ENCODE measurements at regions not wholly inside any gene's neighbourhood (a gene's known extent, or its start where the extent isn't known, plus 50 kb on each side); places are given as distances from the start of the nearest gene placed in this dataset.
"Not testable (repeated sequence)": the region's sequence is repeated elsewhere in the genome, so short reads cannot be mapped to it uniquely, and the experiment has no call there.

DNA sequence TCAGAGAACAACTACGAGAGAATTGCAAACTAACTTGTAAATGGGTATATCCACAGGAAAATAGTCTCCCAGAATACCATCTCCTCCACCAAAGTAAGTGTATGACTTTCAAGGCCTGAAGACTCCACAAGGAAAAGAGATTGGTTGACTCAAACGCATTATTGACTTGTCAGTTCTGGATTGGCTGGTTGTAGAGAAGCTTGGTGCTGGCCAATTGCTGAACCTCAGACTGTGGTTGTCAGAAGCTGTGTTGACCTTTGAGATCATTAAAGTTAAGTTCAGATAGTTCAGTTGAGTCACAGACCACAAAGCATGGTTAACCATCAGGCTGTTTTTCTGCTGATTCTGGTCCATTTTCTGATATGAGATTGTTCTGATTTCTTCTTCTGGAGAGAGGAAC is 388.3 kb downstream of the BMP2 start:
- intact Hi-C loops (cut with micrococcal nuclease): no loop called here

DNA sequence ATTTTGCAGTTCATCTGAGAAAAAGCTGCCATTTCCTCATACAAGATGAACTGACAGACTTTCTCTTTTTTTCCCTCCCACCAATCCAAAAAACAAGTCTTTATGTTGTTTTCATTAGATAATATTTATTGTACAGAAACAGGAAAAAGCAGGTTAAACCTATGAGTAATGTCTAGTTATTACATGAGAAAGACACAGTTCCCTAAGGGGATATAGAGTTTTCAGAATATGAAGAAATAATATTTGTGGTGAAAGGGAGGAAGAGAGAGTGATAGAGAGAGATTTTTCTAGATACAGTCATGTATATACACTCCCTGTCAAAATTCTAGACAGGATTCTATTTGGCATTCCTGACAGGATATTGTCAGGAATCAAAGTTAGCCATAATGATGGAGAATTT is 392.4 kb downstream of the BMP2 start:
- intact Hi-C loops (cut with micrococcal nuclease): no loop called here

DNA sequence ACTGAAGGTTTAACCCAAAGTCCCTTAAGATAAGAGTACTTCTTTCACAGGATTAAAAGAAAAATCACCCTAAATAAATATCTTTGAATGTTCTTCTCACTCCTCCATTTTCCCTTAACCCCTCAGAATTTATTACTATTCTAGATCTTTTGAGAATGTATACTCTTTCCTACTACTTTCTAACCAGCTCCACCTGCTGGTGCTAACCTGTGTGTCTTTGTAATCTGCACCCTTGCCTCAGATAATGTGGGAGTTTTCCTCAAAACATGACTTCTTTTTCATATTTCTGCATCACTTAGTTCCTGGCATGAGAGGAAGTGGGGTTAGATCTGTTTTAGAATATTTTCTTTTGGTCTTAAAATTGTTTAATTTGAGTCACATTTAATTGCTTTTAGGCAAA is 394.2 kb downstream of the BMP2 start:
- intact Hi-C loops (cut with micrococcal nuclease): no loop called here

DNA sequence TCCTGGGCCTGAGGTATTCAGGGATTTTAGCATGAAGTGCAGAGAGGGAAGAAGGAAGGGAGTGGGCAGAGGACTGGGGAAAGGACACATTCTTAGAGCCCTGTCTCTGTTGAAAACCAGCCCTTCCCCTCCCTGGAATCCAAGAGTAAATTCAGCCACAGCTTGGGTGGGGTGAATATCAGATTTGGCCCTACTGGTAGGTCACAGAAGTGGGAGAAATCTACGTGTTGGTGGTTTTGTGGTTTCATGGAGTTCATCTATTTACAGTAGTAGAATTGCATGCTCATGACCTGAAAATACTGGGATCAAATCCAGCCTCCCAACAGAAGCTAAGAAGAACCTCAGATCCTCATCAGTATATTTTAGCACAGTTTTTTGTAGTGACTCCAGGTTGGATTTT is 404.4 kb downstream of the BMP2 start:
- intact Hi-C loops (cut with micrococcal nuclease): no loop called here

DNA sequence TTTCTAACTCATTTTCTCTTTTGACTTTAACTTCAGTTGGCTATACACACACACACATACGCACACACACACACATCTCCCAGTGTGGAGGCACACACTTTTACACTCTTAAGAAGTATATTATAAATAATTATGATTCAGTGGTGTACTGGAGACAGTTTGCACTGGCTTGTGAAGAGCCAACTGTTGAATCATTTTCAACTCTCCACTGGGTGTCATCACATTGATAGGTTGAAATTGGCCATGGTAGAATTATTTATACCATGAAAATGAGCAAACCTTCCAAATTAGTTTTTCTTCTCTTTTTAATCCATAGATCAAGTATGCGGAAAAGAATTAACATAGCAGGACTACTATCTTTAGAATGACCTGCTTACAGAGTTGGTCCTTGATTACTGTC is 407.1 kb downstream of the BMP2 start:
- intact Hi-C loops (cut with micrococcal nuclease): no loop called here

DNA sequence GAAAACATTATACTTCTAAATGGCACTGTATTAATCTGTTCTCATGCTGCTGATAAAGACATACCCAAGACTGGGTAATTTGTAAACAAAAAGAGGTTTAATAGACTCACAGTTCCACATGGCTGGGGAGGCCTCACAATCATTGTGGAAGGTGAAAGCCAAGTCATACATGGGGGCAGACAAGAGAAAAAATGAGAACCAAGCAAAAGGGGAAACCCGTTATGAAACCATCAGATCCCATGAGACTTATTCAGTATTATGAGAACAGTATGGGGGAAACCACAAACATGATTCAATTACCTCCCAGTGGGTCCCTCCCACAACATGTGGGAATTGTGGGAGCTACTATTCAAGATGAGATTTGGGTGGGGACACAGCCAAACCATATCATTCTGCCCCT is 408.3 kb downstream of the BMP2 start:
- intact Hi-C loops (cut with micrococcal nuclease): not testable (repeated sequence)

DNA sequence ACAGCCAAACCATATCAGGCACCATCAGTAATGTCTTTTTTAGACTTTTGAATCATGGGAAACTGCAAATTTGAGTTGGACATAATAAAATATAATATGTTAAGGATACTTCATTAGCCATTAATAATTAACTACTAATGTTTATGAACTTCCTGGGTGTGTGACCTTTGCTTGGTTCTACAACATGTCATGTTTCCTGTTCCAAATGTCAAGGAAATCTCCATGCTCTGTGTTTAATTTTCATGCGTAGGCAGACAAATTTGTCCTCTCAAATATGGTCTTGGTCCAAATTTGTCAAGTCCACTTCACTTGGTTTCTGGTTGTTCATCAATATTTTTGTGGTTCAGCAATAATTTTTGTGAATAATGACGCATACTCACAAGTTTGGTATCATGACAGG is 410.5 kb downstream of the BMP2 start:
- intact Hi-C loops (cut with micrococcal nuclease): no loop called here

DNA sequence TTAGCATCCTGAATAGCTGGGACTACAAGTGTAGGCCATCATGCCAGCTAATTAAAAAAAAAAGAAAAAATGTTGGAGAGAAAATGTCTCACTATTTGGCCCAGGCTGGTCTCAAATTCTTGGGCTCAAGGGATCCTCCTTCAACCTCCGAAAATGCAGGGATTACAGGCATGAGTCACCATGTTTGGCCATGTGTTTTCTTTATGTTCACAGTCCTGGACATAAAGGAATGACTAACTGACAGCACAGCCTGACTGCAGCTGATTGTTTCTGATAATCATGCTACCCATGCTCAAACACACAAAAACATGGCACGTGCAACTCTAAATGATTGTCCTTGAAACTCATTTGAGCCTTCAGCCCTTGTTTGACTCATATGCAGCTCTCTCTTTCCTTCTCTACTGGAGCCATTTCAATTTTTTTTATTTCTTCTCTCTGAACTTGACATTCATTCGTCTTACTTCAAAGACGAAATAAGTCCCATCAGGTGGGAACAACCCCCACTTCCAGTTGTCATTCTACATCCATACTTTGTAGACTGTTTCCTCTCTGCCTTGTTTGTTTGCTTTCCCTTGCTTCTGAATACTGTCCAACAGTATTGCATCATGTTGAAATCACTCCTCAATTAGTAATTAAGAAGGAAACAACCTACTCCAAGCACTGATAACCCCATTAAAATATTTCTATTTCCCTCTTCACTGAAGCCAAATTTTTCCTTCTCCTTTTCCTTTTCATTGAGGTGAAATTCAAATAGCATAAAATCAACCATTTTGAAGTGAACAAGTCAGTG is 413.0 kb downstream of the BMP2 start:
- intact Hi-C loops (cut with micrococcal nuclease): no loop called here

DNA sequence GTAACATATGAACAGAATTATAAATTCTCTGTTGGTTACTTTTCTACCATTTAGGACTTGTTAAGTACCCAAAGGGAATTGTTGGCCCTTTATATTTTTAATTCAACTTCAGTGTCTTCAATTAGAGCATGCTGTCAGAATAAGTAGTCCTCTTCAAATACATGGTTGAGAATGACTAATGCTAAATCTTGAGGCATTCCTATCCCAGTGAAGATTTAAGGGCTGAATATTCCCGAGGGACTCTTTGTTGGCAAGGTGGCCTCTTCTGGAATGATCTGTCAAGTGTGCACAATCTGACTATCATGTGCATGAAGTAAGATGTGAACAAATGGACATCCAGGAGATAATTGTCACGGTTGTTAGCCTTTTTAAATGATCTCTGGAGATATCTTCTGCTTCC is 421.7 kb downstream of the BMP2 start:
- intact Hi-C loops (cut with micrococcal nuclease): no loop called here

DNA sequence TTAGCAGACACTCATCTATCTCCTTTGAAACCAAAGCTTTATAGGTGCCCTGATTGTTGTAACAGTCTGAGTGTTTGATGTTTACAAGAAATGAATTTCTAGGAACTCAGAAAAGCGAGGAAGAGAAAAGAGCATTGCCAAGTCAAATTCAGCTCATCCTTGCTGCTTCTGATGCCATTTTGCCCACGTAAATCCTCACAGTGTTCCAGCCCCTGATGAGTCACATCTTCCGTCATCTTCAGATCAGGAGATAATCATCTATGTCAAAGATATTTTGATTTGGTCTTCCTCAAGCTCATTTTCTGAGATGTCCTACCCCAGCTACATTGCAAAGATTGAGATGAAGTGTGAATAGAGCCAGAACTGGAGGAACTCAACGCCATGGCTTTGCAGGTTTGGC is 426.2 kb downstream of the BMP2 start:
- intact Hi-C loops (cut with micrococcal nuclease): no loop called here

DNA sequence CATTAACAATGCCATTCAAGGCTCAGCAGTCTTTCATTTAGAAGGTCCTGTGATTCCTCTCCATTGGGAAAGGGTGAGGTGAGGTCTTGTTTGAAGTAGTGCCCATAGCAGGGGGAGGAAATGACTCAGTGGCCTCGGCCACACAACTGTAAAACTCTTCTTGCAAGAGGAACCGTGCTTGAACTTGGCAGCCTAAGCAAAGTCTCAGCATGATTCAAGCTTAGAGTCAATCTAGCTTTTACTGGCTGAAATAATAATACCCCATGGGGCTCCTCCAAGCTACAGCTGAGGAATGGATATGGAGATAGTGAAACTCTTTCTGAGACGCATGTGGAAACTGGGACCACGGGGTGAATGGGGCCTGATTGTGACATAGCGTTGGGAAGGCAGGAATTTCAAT is 428.2 kb downstream of the BMP2 start:
- intact Hi-C loops (cut with micrococcal nuclease): no loop called here

DNA sequence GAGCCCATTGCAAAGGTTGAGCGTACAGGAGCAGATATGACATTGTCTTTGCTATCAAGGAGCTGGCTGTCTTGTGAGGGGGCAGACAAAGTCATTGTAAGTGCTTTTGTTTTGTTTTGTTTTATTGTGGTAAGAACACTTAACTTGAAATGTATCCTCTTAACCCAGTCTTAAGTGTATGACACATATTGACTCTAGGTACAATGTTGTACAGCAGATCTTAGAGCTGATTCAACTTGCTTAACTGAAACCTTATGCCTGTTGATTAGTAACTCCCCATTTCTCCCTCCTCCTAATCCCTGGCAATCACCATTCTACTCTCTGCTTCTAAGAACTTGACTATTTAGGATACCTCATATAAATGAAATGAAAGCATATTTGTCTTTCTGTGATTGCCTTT is 429.0 kb downstream of the BMP2 start:
- intact Hi-C loops (cut with micrococcal nuclease): no loop called here

DNA sequence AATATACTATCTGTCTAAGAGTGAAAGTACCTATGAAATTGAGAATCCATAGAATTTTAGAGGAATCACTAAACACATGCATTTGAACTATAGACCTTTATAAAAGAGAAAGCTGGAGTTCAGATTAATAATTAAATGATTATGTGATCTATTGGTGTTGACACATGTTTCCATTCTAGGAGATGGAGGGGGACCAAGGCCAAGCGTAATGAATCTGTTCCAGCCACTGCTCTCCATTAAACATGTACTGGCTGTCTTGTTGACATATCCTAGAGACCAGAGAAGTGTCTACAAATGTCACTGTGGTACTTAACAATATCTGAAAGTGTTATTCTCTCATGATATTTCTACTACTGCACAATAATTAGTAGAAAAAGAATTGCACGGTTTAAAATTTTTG is 432.4 kb downstream of the BMP2 start:
- intact Hi-C loops (cut with micrococcal nuclease): no loop called here

DNA sequence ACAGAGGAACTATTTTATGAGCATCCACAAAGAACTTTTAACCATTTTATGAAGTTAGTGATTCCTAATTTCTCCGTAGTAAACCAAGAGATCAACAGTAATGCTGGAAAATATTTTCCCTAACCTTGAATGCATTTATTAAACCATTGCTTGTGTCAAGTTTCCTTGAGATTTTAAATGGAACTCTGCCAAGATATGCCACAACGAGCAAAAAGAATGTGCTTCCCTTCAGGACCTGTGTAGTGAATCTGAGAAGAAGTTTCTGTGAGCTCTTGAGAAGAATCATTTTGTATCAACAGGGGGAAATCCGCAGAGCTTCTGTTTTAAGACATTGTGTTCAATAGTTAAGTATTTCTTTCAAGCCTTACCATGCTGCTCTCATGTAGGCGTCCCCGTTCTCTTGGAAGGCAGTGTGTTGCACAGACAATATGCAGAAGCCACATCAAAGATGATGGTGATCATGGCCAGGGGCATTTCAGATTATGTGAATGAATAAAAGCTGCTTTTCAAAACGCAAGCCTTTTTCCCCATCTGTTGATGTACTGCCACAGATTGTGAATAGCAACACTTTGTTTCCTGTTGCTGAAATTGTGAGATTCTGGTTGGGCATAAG is 439.8 kb downstream of the BMP2 start:
- intact Hi-C loops (cut with micrococcal nuclease): no loop called here

DNA sequence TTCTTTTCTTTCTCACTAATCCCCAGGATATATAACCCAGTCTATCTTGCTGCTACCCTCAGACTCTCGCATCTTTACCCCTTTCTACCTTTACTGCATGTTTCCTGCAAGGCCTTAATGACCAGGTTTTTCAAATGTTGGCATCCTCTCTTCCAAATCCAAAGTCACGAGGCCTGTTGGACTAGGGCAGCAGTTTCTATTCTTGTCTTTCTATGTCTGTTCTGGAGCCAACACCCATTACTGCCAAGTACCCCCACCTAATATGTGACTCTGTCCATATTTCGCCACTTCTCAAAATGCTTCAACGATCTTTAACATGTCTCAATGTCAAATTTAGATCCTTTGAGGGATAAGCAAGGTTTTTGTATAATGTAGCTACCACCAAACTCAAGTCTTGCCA is 443.4 kb downstream of the BMP2 start:
- intact Hi-C loops (cut with micrococcal nuclease): no loop called here

DNA sequence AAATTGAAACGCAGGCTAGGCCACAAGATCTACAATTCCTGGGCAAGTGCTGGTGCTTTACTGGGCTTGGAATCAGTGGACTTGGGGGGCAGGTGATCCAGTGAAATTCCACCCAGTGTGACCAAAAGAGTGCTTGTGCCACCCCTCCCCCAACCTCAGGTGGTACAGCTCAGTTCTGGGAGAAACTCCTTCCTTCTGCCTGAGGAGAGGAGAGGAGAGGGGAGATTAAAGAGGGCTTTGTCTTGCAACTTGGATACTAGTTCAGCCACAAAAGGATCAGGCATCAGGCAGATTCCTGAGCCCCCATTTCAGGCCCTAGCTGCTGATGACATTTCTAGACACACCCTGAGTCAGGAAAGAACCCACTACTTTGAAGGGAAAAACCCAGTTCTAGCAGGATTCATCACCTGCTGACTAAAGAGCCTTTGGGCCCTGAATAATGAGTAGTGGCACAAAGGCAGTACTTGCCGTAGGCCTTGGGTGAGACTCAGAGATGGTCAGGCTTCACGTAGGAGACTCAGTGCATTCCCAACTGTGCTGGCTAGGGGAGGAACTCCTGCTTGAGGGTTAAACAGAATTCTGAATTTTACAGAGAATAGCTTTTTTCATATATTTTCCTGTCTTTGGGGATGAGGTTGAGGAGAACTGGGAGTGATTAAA is 446.7 kb downstream of the BMP2 start:
- intact Hi-C loops (cut with micrococcal nuclease): no loop called here

DNA sequence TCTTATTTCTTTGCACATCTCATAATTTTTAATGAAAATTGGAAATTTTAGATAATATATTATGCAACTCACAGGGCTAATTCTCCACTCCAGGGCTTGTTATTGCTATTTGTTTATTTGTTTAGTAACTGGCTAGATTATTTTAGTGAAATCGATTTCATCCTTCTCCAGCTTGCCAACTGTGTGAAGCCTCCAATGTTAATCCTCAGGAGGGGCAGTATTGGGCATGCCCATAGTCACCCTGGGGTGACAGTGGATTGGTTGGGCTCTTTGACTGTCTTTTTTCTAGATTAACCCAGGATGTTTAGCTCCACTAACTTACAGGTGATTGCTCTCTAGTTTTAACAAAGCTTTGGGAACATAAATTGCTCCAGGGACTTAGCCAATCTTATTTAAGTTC is 450.1 kb downstream of the BMP2 start:
- intact Hi-C loops (cut with micrococcal nuclease): no loop called here

DNA sequence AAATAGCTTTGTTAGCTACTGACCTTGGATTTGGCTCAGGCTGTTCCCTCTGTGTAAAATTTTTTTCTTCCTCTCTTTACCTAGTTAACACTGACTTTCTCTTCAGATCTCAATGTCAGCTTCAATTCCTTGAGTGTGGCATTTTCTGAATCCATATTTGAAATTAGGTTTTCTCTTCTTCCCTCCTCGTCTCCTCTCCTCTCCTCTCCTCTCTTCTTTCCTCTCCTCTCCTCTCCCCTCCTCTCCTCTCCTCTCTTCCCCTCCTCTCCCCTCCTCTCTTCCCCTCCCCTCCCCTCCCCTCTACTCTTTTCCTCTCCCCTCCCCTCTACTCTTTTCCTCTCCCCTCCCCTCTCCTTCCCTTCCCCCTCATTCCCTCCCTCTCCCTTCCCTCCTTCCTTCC is 453.3 kb downstream of the BMP2 start:
- intact Hi-C loops (cut with micrococcal nuclease): no loop called here

DNA sequence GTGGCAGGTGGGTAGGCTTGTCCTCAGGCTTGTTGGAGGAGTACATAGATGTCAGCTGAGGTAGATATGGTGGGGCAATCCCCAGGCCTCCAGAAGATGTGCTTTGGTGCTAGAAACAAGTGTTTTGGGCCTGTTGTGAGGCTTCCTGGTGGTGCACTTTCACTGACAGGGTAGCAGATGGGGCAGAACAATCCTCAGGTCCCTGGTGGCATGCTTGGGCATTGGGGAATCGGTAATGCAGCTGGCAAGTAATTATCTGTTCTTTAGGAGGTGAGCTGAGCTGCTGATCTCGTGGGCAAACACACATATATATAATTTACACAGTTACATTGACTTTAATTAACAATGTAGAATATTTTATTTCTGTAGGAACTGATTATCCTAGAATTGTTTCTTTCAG is 458.7 kb downstream of the BMP2 start:
- intact Hi-C loops (cut with micrococcal nuclease): no loop called here

DNA sequence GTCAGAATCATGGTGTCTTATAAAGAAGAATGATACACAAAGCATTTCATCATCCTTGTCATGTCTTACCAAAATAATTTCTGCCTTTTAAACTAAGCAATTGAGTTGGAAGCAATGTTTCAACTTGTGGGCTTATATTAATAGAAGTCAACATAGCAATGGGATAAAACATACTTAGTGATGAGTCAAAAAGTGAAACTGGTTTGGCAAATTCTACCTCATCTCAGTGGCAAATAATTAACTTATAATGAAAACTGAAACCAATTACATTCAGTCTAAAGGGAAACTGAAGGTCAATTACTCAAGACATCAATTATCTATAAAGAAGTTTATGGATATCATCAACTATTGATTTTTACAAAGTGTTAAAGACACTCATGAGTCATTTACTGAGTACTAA is 463.8 kb downstream of the BMP2 start:
- intact Hi-C loops (cut with micrococcal nuclease): no loop called here

DNA sequence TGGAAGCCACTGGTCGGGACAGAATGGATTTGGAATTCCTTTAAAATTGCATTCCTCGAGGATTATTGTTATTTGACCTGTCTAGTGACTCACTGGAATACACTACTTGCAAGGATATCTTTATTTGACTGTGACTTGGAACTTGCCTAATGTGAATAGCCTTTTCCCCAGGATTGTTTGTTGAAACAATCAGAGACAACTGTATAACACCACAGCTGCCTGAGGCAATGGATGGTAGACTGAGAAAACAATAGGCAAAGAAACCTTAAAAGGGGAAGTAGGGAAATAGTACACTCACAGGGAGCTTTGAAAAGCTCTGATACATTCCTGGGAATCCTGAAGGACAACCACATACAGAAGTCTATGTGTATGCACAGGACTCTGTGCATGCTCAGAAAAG is 465.3 kb downstream of the BMP2 start:
- intact Hi-C loops (cut with micrococcal nuclease): no loop called here

DNA sequence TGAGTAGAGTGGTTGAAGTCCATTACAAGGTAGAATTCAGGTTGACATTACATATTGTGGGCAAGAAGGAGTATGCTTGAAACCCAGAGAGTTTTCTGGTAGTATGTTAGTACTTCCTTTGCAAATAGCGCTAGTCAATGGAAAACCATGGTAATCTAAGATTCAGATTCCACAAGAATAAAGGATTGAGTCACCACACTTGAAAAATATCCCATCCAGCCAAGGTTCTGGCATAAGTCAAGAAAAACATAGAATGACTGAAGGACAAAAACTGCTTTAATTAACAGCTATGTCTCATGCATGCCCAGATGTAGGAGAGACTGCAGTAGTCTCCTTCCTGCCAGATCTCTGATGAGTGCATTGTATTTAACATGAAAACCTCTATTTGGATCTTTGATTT is 469.8 kb downstream of the BMP2 start:
- intact Hi-C loops (cut with micrococcal nuclease): no loop called here

DNA sequence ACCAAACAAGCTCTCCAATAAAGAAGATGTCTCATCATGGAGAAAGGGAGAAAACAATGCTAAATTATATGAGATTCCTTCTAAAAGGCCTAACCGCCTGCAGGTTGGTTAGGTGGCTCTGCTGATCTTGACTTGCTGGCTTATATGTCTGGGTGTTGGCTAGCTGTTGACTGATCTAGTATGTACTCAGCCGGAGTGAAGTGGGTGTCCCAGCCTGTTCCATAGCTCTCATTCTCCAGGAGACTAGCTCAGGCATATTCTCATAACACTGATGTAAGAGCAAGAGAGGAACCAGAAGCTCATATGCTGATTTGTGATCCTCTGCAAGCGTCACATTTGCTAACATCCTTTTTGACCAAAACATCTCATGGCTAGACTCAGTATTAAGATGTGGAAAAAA is 473.0 kb downstream of the BMP2 start:
- intact Hi-C loops (cut with micrococcal nuclease): no loop called here

All from T-helper 2 cell treated with Interferon-gamma antibody and Interleukin-4, amounts not matched to agents 100 ng/mL and 5 ng/mL, for 36 hours (primary cell).